ENCODE measurements at regions not wholly inside any gene's neighbourhood (a gene's known extent, or its start where the extent isn't known, plus 50 kb on each side); places are given as distances from the start of the nearest gene placed in this dataset.
A peak's percentile ranks its signal among the peaks of the same experiment; 100 is the strongest.

- H2BK120ac ChIP-seq (ENCODE audit: low read depth, low read length): no peak overlapping the region
- H2AFZ ChIP-seq (ENCODE audit: low read length): no peak overlapping the region
- no peak overlapping the region for H4K91ac ChIP-seq (ENCODE audit: low read depth, low read length, poor library complexity)
- H3K79me1 ChIP-seq (ENCODE audit: low read depth, low read length): no peaks in the 10 kb centered on the region
- WGBS, 2 donors (ENCODE audit: extremely low coverage in 2 of 2, insufficient read length in 2 of 2, insufficient replicate concordance in 1 of 2): no CpG with 5 or more reads among the region's 1 CpG
- no peak for DNase-seq (ENCODE audit: low spot score)
- no peak overlapping the region for H3K4ac ChIP-seq (ENCODE audit: low read length)
- no peak overlapping the region for H4K8ac ChIP-seq (ENCODE audit: low read depth, low read length)
- no peak overlapping the region for H3K27ac ChIP-seq (replicated peaks; ENCODE audit: low read length)
- H3K9ac ChIP-seq (ENCODE audit: low read depth, low read length, poor library complexity): no peak overlapping the region
- no peak overlapping the region for H2BK12ac ChIP-seq (ENCODE audit: low read length)
- H2AK5ac ChIP-seq (ENCODE audit: low read depth, low read length): no peak overlapping the region
- peaks cover 2 to 6% of the 10 kb centered on the region in 2 donors for H3K4me1 ChIP-seq (ENCODE audit: control insufficient read depth in 2 of 2, insufficient read depth in 1 of 2, low read depth in 1 of 2, low read length in 2 of 2)
- H2BK15ac ChIP-seq (ENCODE audit: low read length): no peak overlapping the region
- no peaks in the 10 kb centered on the region for H3K27me3 ChIP-seq (ENCODE audit: control insufficient read depth in 3 of 3, insufficient read depth in 3 of 3, low read depth in 1 of 3, low read length in 3 of 3)
- H2BK5ac ChIP-seq (ENCODE audit: low read length): no peak overlapping the region
- H3K23ac ChIP-seq (ENCODE audit: low read depth, low read length, poor library complexity): no peak overlapping the region
- no peak overlapping the region for H3K4me3 ChIP-seq (ENCODE audit: low read length in 2 of 2)
- no peaks in the 10 kb centered on the region for H3K36me3 ChIP-seq (replicated peaks in 1 of 2; ENCODE audit: control insufficient read depth in 2 of 2, insufficient read depth in 2 of 2, low read length in 2 of 2)
- no peak overlapping the region for H3K18ac ChIP-seq (ENCODE audit: low read length)
- H3K9me3 ChIP-seq (replicated peaks in 1 of 2; ENCODE audit: control insufficient read depth in 2 of 2, insufficient read depth in 1 of 2, low read depth in 1 of 2, low read length in 2 of 2): no peaks in the 10 kb centered on the region
- H3K4me2 ChIP-seq (ENCODE audit: insufficient read depth, low read length, poor library complexity, severe bottlenecking): no peak overlapping the region
- no peak overlapping the region for H3K14ac ChIP-seq (ENCODE audit: low read length)
Observed at GRCh38 chr12:24039113-24039525, 89.6 kb upstream of the SOX5 start.

GRCh38 chr12:24038211-24038997 is 88.9 kb upstream of the SOX5 start:
- H3K18ac ChIP-seq (ENCODE audit: low read length): no peak overlapping the region
- H2BK120ac ChIP-seq (ENCODE audit: low read depth, low read length): no peak overlapping the region
- no peak overlapping the region for H3K23ac ChIP-seq (ENCODE audit: low read depth, low read length, poor library complexity)
- no peak overlapping the region for H3K14ac ChIP-seq (ENCODE audit: low read length)
- no peak overlapping the region for H4K8ac ChIP-seq (ENCODE audit: low read depth, low read length)
- no peak overlapping the region for H4K91ac ChIP-seq (ENCODE audit: low read depth, low read length, poor library complexity)
- no peak overlapping the region for H2BK15ac ChIP-seq (ENCODE audit: low read length)
- no peak for DNase-seq (ENCODE audit: low spot score)
- H3K9me3 ChIP-seq (replicated peaks in 1 of 2; ENCODE audit: control insufficient read depth in 2 of 2, insufficient read depth in 1 of 2, low read depth in 1 of 2, low read length in 2 of 2): no peaks in the 10 kb centered on the region
- no peaks in the 10 kb centered on the region for H3K27me3 ChIP-seq (ENCODE audit: control insufficient read depth in 3 of 3, insufficient read depth in 3 of 3, low read depth in 1 of 3, low read length in 3 of 3)
- H2AFZ ChIP-seq (ENCODE audit: low read length): no peak overlapping the region
- no peak overlapping the region for H3K9ac ChIP-seq (ENCODE audit: low read depth, low read length, poor library complexity)
- no peak overlapping the region for H3K4ac ChIP-seq (ENCODE audit: low read length)
- H3K4me3 ChIP-seq (ENCODE audit: low read length in 2 of 2): no peak overlapping the region
- H2BK12ac ChIP-seq (ENCODE audit: low read length): no peak overlapping the region
- no peak overlapping the region for H2BK5ac ChIP-seq (ENCODE audit: low read length)
- no CpG with 5 or more reads among the region's 6 CpGs for WGBS, 2 donors (ENCODE audit: extremely low coverage in 2 of 2, insufficient read length in 2 of 2, insufficient replicate concordance in 1 of 2)
- no peaks in the 10 kb centered on the region for H3K79me1 ChIP-seq (ENCODE audit: low read depth, low read length)
- no peak overlapping the region for H3K4me2 ChIP-seq (ENCODE audit: insufficient read depth, low read length, poor library complexity, severe bottlenecking)
- no peak overlapping the region for H3K27ac ChIP-seq (replicated peaks; ENCODE audit: low read length)
- no peak overlapping the region for H2AK5ac ChIP-seq (ENCODE audit: low read depth, low read length)
- no peaks in the 10 kb centered on the region for H3K36me3 ChIP-seq (replicated peaks in 1 of 2; ENCODE audit: control insufficient read depth in 2 of 2, insufficient read depth in 2 of 2, low read length in 2 of 2)
- H3K4me1 ChIP-seq (ENCODE audit: control insufficient read depth in 2 of 2, insufficient read depth in 1 of 2, low read depth in 1 of 2, low read length in 2 of 2): peaks cover 2 to 7% of the 10 kb centered on the region in 2 donors

DNA sequence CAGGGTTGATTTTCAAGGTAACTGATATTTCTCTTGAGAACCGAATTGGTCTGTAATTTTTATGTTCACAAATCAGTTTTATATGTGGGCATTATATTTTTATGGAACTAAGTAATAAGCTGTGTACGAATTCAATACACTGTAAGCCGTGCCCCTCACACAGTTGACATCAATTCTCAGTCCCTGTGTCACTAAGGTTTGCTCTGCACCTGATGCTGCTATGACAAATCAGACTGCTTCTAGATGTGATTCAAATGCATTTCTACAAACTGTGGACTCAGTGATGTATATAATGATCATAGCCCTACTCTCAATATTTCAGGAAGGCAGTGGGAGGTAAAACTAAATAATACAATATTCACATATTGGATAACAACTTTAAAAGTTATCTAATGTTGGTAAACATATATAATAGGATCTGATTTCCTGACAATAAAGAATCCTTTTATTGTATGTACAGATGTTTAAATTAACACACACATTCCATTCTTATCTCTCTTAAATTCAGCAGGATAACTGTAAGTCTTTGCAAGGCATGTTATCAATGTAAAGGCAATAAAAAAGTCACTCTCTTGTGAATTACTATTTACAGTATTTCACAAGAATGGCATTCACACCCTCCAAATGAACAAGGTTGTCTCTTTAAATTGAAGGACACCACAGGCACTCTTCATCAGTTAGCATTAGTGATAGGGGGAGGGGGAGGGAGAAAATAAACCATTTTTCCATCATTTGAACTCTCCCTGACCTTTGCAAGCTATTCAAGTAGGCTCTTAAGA is 87.2 kb upstream of the SOX5 start:
- Histone ChIP-seq H3K23ac (ENCODE audit: low read depth, low read length, poor library complexity) (no peak overlapping the region), H3K4ac (ENCODE audit: low read length) (no peak overlapping the region), H2AK5ac (ENCODE audit: low read depth, low read length) (no peak overlapping the region), H2BK120ac (ENCODE audit: low read depth, low read length) (no peak overlapping the region), H3K4me1 (ENCODE audit: control insufficient read depth in 2 of 2, insufficient read depth in 1 of 2, low read depth in 1 of 2, low read length in 2 of 2) (peaks cover 2 to 7% of the 10 kb centered on the region in 2 donors), H3K79me1 (ENCODE audit: low read depth, low read length) (no peaks in the 10 kb centered on the region), H2BK5ac (ENCODE audit: low read length) (no peak overlapping the region), H3K4me3 (ENCODE audit: low read length in 2 of 2) (no peak overlapping the region), H3K9ac (ENCODE audit: low read depth, low read length, poor library complexity) (no peak overlapping the region), H3K9me3 (replicated peaks in 1 of 2; ENCODE audit: control insufficient read depth in 2 of 2, insufficient read depth in 1 of 2, low read depth in 1 of 2, low read length in 2 of 2) (no peaks in the 10 kb centered on the region), H4K8ac (ENCODE audit: low read depth, low read length) (no peak overlapping the region), H4K91ac (ENCODE audit: low read depth, low read length, poor library complexity) (no peak overlapping the region), H2AFZ (ENCODE audit: low read length) (no peak overlapping the region), H2BK15ac (ENCODE audit: low read length) (no peak overlapping the region), H3K4me2 (ENCODE audit: insufficient read depth, low read length, poor library complexity, severe bottlenecking) (no peak overlapping the region), H3K14ac (ENCODE audit: low read length) (no peak overlapping the region), H3K18ac (ENCODE audit: low read length) (no peak overlapping the region), H3K27me3 (ENCODE audit: control insufficient read depth in 3 of 3, insufficient read depth in 3 of 3, low read depth in 1 of 3, low read length in 3 of 3) (no peaks in the 10 kb centered on the region), H3K27ac (replicated peaks; ENCODE audit: low read length) (no peak overlapping the region), H3K36me3 (replicated peaks in 1 of 2; ENCODE audit: control insufficient read depth in 2 of 2, insufficient read depth in 2 of 2, low read length in 2 of 2) (no peaks in the 10 kb centered on the region), H2BK12ac (ENCODE audit: low read length) (no peak overlapping the region)
- no peak for DNase-seq (ENCODE audit: low spot score)
- WGBS, 2 donors (ENCODE audit: extremely low coverage in 2 of 2, insufficient read length in 2 of 2, insufficient replicate concordance in 1 of 2): no CpG with 5 or more reads among the region's 3 CpGs

- Histone ChIP-seq H3K9me3 (replicated peaks in 1 of 2; ENCODE audit: control insufficient read depth in 2 of 2, insufficient read depth in 1 of 2, low read depth in 1 of 2, low read length in 2 of 2) (peaks cover 0 to 8% of the 10 kb centered on the region in 2 donors), H3K4me2 (ENCODE audit: insufficient read depth, low read length, poor library complexity, severe bottlenecking) (no peak overlapping the region), H4K8ac (ENCODE audit: low read depth, low read length) (no peak overlapping the region), H2BK120ac (ENCODE audit: low read depth, low read length) (no peak overlapping the region), H3K4me3 (ENCODE audit: low read length in 2 of 2) (no peak overlapping the region), H3K4me1 (ENCODE audit: control insufficient read depth in 2 of 2, insufficient read depth in 1 of 2, low read depth in 1 of 2, low read length in 2 of 2) (peaks cover 2 to 7% of the 10 kb centered on the region in 2 donors), H3K9ac (ENCODE audit: low read depth, low read length, poor library complexity) (no peak overlapping the region), H4K91ac (ENCODE audit: low read depth, low read length, poor library complexity) (no peak overlapping the region), H3K79me1 (ENCODE audit: low read depth, low read length) (no peaks in the 10 kb centered on the region), H2BK5ac (ENCODE audit: low read length) (no peak overlapping the region), H3K4ac (ENCODE audit: low read length) (no peak overlapping the region), H2BK15ac (ENCODE audit: low read length) (no peak overlapping the region), H3K18ac (ENCODE audit: low read length) (no peak overlapping the region), H3K27me3 (ENCODE audit: control insufficient read depth in 3 of 3, insufficient read depth in 3 of 3, low read depth in 1 of 3, low read length in 3 of 3) (no peaks in the 10 kb centered on the region), H3K36me3 (replicated peaks in 1 of 2; ENCODE audit: control insufficient read depth in 2 of 2, insufficient read depth in 2 of 2, low read length in 2 of 2) (no peaks in the 10 kb centered on the region), H3K14ac (ENCODE audit: low read length) (no peak overlapping the region), H2AFZ (ENCODE audit: low read length) (no peak overlapping the region), H2AK5ac (ENCODE audit: low read depth, low read length) (no peak overlapping the region), H3K23ac (ENCODE audit: low read depth, low read length, poor library complexity) (no peak overlapping the region), H2BK12ac (ENCODE audit: low read length) (no peak overlapping the region), H3K27ac (replicated peaks; ENCODE audit: low read length) (peak overlapping the region; percentile 29)
- DNase-seq (ENCODE audit: low spot score): no peak
- WGBS, 2 donors (ENCODE audit: extremely low coverage in 2 of 2, insufficient read length in 2 of 2, insufficient replicate concordance in 1 of 2): no CpG with 5 or more reads among the region's 3 CpGs
Observed at GRCh38 chr12:24034894-24035293, 85.4 kb upstream of the SOX5 start.
